GM06990 (cell line): ENCODE measurements at regions not wholly inside any gene's neighbourhood (a gene's known extent, or its start where the extent isn't known, plus 50 kb on each side); places are given as distances from the start of the nearest gene placed in this dataset.

Source experiments
- DNase-seq: peaks from one replicate; pipeline ENCODE4 v3.0.0-alpha.2; 2011; ENCODE audit not compliant: insufficient read length; ENCODE audit errors: extremely low read depth
- H3K27me3 ChIP-seq: replicated peaks from 2 replicates; pipeline ENCODE4 v1.6.0; 2011; ENCODE audit warnings: low read length; ENCODE audit not compliant: control insufficient read depth, insufficient read depth
- H3K36me3 ChIP-seq: 2 replicates; pipeline ENCODE4 v1.5.1; 2011; ENCODE audit warnings: low read length; ENCODE audit not compliant: control insufficient read depth, insufficient read depth
- H3K4me3 ChIP-seq: replicated peaks from 2 replicates; pipeline ENCODE4 v1.5.1; 2011; ENCODE audit warnings: low read depth, mild to moderate bottlenecking, control low read depth, low read length
- CTCF ChIP-seq: IDR thresholded peaks from 2 replicates; pipeline ENCODE4 v1.5.1; 2011; ENCODE audit warnings: low read length, control low read depth, mild to moderate bottlenecking, inconsistent platforms; ENCODE audit not compliant: insufficient read depth, poor library complexity, severe bottlenecking

- DNase-seq: no peak
- no peak for TF ChIP-seq CTCF
- Histone ChIP-seq H3K27me3 (no peaks in the 10 kb centered on the region), H3K4me3 (no peak overlapping the region), H3K36me3 (no peaks in the 10 kb centered on the region)
Measured at GRCh38 chr5:67693956-67694809, 497.6 kb upstream of the CD180 start.

GRCh38 chr5:67686746-67687145, 490.1 kb upstream of the CD180 start:
- no peak overlapping the region for H3K4me3 ChIP-seq
- H3K36me3 ChIP-seq: no peaks in the 10 kb centered on the region
- H3K27me3 ChIP-seq: no peaks in the 10 kb centered on the region
- no peak for TF ChIP-seq CTCF
- no peak for DNase-seq

GRCh38 chr5:67681703-67682102, 485.1 kb upstream of the CD180 start:
- H3K4me3 ChIP-seq: no peak overlapping the region
- no peak for DNase-seq
- H3K36me3 ChIP-seq: no peaks in the 10 kb centered on the region
- no peaks in the 10 kb centered on the region for H3K27me3 ChIP-seq
- TF ChIP-seq CTCF: no peak

GRCh38 chr5:67680099-67680498, 483.5 kb upstream of the CD180 start:
- TF ChIP-seq CTCF: no peak
- Histone ChIP-seq H3K27me3 (no peaks in the 10 kb centered on the region), H3K36me3 (no peaks in the 10 kb centered on the region), H3K4me3 (no peak overlapping the region)
- DNase-seq: no peak

GRCh38 chr5:67679184-67679841, 482.7 kb upstream of the CD180 start:
- Histone ChIP-seq H3K4me3 (no peak overlapping the region), H3K27me3 (no peaks in the 10 kb centered on the region), H3K36me3 (no peaks in the 10 kb centered on the region)
- DNase-seq: peak; percentile 39
- TF ChIP-seq CTCF: no peak
